Activated T-cell treated with anti-CD3 and anti-CD28 coated beads, Interleukin-2, amount 50 U/mL, for 72 hours (primary cell): ENCODE measurements at regions not wholly inside any gene's neighbourhood (a gene's known extent, or its start where the extent isn't known, plus 50 kb on each side); places are given as distances from the start of the nearest gene placed in this dataset.
"Not testable (repeated sequence)": the region's sequence is repeated elsewhere in the genome, so short reads cannot be mapped to it uniquely, and the experiment has no call there.

Source experiments
- ATAC-seq, 2 donors: fragments of 150-1000 bp; cut with Tn5 transposase; replicated peaks in 1 of 2; 2 replicates each; pipeline ENCODE4 v1.10.0; 2021; ENCODE audit warnings: moderate library complexity in 2 of 2, mild to moderate bottlenecking in 1 of 2
- DNase-seq, 2 donors: peaks; one replicate each; pipeline ENCODE4 v3.0.0; 2021 to 2022; ENCODE audit warnings: mixed read lengths in 1 of 2
- H3K27ac Mint-ChIP-seq: one replicate; pipeline ENCODE4 v1.8.0; 2022; ENCODE audit warnings: mild to moderate bottlenecking, moderate library complexity, mixed read lengths
- H3K27me3 Mint-ChIP-seq: one replicate; pipeline ENCODE4 v1.8.0; 2022; ENCODE audit warnings: low read depth, mixed read lengths
- H3K36me3 Mint-ChIP-seq, 2 donors: one replicate each; pipeline ENCODE4 v1.8.0; 2022; ENCODE audit warnings: mixed read lengths in 2 of 2, mild to moderate bottlenecking in 1 of 2; ENCODE audit not compliant: insufficient read depth in 2 of 2
- H3K4me1 Mint-ChIP-seq: one replicate; pipeline ENCODE4 v1.8.0; 2022; ENCODE audit warnings: low read depth, mixed read lengths
- H3K4me3 Mint-ChIP-seq, 2 donors: one replicate each; pipeline ENCODE4 v1.8.0; 2022; ENCODE audit warnings: mild to moderate bottlenecking in 2 of 2, mixed read lengths in 2 of 2, moderate library complexity in 2 of 2
- H3K9me3 Mint-ChIP-seq, 2 donors: one replicate each; pipeline ENCODE4 v1.8.0; 2022; ENCODE audit warnings: mixed read lengths in 2 of 2

DNA sequence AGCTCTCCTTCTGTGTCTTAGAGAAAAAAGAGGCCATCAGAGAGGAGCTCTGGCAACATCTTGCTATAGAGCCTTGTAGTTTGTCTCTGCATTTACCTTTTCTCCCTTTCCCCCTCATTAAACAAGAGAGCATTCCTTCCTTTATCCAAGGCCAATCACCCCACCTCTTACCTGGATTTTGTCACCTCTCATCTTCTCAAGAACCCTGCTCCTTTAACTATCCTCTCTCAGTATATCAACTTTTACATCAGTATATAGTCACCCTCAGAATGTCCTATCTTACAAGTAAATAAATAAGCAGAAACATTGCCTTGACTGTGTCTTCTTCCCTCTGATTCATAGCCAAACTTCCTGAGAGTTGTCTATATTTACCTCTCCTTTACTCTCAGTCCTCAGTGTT is 105.0 kb upstream of the SLC38A2 start:
- ATAC-seq = no peak
- H3K36me3 Mint-ChIP-seq = no peaks in the 10 kb centered on the region
- peaks cover 0 to 2% of the 10 kb centered on the region in 2 donors for H3K9me3 Mint-ChIP-seq
- no peak for DNase-seq
- H3K27ac Mint-ChIP-seq = peak overlapping the region; percentile 0
- no peak overlapping the region for H3K4me3 Mint-ChIP-seq
- no peaks in the 10 kb centered on the region for H3K27me3 Mint-ChIP-seq
- H3K4me1 Mint-ChIP-seq = peaks cover 17% of the 10 kb centered on the region

DNA sequence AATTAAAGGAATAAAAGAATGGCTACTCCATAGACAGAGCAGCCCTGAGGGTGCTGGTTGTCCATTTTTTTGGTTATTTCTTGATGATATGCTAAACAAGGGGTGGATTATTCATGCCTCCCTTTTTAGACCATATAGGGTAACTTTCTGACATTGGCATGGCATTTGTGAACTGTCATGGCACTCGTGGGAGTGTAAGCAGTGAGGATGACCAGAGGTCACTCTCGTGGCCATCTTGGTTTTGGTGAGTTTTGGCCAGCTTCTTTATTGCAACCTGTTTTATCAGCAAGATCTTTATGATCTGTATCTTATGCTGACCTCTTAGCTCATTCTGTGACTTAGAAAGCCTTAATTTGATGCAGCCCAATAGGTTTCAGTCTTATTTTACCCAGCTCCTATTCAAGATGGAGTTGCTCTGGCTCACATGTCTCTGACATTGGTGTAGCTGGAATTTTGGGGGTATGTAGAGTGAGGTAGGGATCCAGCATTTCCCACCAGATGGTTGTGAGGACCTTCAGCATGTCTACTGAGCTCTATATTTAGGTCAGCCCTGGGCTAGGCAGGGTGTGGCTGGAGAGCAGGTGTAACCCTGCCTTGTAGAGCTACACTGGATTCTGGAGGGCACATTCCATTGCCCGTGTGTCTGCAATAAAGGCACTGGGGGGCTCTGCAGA is 103.5 kb upstream of the SLC38A2 start:
- no peak overlapping the region for H3K27ac Mint-ChIP-seq

DNA sequence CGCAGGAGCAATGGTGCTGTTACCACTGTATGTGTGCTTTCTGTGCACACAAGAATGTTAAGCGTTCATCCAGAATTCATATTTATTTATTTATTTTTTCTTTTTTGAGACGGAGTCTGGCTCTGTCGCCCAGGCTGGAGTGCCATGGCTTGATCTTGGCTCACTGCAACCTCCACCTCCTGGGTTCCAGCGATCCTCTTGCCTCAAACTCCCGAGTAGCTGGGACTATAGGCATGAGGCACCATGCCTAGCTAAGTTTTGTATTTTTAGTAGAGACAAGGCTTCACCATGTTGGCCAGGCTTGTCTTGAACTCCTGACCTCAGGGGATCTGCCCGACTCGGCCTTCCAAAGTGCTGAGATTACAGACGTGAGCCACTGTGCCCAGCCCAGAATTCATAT is 101.8 kb upstream of the SLC38A2 start:
- peaks cover 33% of the 10 kb centered on the region for H3K4me1 Mint-ChIP-seq
- not testable (repeated sequence) for H3K36me3 Mint-ChIP-seq, DNase-seq, H3K9me3 Mint-ChIP-seq, H3K27ac Mint-ChIP-seq, H3K27me3 Mint-ChIP-seq, H3K4me3 Mint-ChIP-seq, ATAC-seq

More for the DNA sequence above, 103.5 kb upstream of the SLC38A2 start:
- DNase-seq (no peak), ATAC-seq (no peak)
- peaks cover 22% of the 10 kb centered on the region for H3K4me1 Mint-ChIP-seq
- no peak overlapping the region for H3K4me3 Mint-ChIP-seq
- no peaks in the 10 kb centered on the region for H3K36me3 Mint-ChIP-seq
- H3K9me3 Mint-ChIP-seq = no peaks in the 10 kb centered on the region
- no peaks in the 10 kb centered on the region for H3K27me3 Mint-ChIP-seq

DNA sequence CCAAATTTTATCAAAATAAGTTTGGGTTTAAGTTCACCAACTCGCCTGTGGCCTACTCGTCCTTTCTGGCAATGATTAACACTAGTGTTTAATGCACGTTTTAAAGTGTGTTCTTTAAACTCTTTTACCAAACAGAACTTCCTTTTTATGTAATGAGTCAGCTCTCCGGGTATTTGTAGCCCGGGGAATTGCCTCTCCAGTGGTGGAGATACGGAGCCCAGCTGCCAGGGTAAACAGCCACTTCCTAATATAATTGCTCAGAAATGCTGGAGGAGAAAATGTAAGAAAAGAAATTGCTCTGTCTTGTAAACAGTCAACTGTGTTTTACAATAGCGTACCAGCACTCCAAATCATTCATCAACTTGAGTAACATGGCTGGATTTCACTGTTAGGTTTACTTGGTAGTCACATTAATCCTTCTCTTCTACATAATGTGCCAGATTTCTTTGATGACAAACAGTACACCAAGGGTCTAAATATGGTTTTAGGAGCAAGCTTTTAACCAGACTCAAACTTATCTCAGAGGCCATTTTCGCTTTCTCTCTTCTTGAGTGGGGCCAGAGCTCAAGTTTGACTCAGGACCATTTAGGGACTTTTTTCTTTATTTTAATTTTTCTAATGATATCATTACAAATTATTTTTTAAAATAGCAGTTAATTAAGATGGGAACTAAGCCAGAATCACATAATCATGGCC is 101.2 kb upstream of the SLC38A2 start:
- Mint-ChIP-seq H3K27me3 (no peaks in the 10 kb centered on the region), H3K27ac (no peak overlapping the region), H3K36me3 (peaks cover 0 to 2% of the 10 kb centered on the region in 2 donors), H3K9me3 (no peaks in the 10 kb centered on the region), H3K4me3 (peak overlapping the region; percentile 56 to 57), H3K4me1 (peaks cover 33% of the 10 kb centered on the region)
- peak in 1 of 2 donors; percentile 25 for ATAC-seq
- DNase-seq = no peak

DNA sequence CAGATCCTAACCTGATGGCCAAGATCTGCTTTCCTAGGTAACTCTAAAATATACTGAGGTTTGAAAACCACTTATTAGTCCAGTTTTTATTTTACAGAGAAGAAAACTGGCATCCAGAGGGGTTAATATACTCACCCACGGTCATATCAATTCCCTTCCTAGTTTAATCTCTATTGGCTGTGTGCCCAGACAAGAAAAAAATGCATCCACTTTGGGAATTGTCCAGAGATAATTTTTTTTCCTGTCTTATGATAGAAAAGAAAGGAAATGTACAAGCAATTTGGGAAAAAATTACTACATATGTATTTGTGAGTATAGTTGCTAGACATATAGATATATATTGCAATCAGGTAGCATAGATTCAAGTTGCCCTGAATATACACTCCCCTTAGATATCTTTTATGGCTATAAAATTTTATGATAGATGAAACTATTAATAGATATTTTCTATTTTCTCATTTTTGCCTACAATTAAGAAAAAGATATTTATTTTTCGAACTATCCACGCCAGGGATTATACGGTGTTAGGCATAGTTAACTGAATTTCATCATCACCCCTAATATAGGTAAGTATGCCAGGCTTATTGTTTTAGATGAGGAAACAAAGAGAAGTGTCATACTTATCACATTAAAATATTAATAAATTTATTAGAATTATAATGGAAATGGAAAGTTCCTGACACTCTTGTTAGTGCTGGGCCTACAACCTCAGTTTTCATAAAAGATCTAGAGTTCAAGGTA is 100.5 kb upstream of the SLC38A2 start:
- Mint-ChIP-seq H3K36me3 (peaks cover 0 to 2% of the 10 kb centered on the region in 2 donors), H3K27ac (no peak overlapping the region), H3K27me3 (no peaks in the 10 kb centered on the region), H3K4me3 (peak overlapping the region; percentile 56 to 57), H3K4me1 (peaks cover 32% of the 10 kb centered on the region), H3K9me3 (no peaks in the 10 kb centered on the region)
- ATAC-seq (no peak), DNase-seq (no peak)

DNA sequence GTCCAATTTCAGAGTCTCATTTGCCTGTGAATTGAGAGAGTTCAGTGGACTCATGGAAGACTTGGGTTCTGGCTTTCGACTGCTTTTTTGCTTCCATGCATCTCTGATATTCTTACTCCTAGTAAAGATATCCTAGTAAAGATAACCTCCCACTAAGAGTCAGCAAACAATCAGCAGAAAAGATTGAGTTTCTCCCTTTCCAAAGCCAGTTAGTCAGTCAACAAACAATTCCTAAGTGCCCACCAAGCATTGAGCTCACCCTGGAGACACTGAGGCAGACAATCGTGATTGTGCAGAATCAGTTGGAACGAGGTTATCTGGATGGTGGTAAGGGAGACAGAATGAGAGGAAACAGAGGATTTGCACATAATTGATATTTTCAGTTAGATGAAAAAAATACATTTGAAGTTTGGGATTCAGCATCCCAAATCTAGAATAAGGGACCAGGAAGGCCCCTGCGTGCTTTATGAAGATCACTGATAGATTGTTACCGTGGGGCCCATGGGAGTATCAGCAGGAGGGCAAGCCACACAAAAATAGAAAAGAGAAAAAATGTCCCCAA is 99.7 kb upstream of the SLC38A2 start:
- Mint-ChIP-seq H3K27ac (peak overlapping the region; percentile 16), H3K4me1 (peaks cover 26% of the 10 kb centered on the region), H3K27me3 (no peaks in the 10 kb centered on the region), H3K9me3 (no peaks in the 10 kb centered on the region), H3K36me3 (peaks cover 0 to 2% of the 10 kb centered on the region in 2 donors), H3K4me3 (no peak overlapping the region)
- ATAC-seq = no peak
- DNase-seq = no peak

DNA sequence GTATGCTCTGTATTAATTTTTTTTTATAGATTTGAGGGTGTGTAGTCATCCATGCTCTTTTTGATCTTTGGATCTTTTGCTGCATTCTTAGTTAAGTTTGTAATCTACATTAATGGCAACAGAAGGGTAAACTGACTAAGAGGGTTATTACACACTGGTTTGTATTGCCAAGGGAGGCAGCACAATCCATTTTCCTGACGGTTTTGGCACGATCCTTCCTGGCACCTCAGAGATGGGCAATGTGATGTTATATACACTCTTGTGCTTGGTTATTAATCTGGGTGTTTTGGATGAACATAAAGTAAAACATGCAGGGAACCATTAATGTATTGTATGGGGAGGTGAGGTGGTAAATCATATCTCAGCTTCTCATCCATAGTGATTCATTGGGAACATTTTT is 98.8 kb upstream of the SLC38A2 start:
- no peaks in the 10 kb centered on the region for H3K27me3 Mint-ChIP-seq
- H3K4me1 Mint-ChIP-seq = peaks cover 29% of the 10 kb centered on the region
- ATAC-seq (no peak), DNase-seq (no peak)
- peaks cover 0 to 4% of the 10 kb centered on the region in 2 donors for H3K36me3 Mint-ChIP-seq
- H3K27ac Mint-ChIP-seq = no peak overlapping the region
- H3K9me3 Mint-ChIP-seq = no peaks in the 10 kb centered on the region
- peak overlapping the region; percentile 25 to 55 for H3K4me3 Mint-ChIP-seq

DNA sequence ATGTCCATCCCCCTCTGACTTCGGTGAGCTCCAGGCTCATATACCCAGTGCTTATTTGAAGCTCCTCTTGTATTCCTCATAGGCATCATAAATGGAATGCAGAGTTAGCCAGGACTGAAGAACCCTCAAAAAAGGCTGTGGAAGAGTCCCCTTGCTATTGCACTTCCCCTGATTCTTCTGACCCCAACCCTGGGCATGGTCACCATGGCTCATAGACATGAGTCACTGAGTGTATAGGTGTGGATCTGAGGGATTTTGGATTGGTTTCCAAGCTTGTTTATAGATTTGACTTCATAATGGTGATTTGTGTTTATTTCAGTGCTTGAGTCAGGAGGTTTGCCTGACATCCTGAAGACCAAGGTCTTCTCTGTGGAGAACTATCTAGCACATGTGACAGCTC is 98.4 kb upstream of the SLC38A2 start:
- H3K27me3 Mint-ChIP-seq = no peaks in the 10 kb centered on the region
- peaks cover 29% of the 10 kb centered on the region for H3K4me1 Mint-ChIP-seq
- ATAC-seq (peak in 1 of 2 donors; percentile 16), DNase-seq (no peak)
- peaks cover 0 to 4% of the 10 kb centered on the region in 2 donors for H3K36me3 Mint-ChIP-seq
- H3K27ac Mint-ChIP-seq = no peak overlapping the region
- H3K9me3 Mint-ChIP-seq = no peaks in the 10 kb centered on the region
- H3K4me3 Mint-ChIP-seq = peak overlapping the region; percentile 25 to 55

DNA sequence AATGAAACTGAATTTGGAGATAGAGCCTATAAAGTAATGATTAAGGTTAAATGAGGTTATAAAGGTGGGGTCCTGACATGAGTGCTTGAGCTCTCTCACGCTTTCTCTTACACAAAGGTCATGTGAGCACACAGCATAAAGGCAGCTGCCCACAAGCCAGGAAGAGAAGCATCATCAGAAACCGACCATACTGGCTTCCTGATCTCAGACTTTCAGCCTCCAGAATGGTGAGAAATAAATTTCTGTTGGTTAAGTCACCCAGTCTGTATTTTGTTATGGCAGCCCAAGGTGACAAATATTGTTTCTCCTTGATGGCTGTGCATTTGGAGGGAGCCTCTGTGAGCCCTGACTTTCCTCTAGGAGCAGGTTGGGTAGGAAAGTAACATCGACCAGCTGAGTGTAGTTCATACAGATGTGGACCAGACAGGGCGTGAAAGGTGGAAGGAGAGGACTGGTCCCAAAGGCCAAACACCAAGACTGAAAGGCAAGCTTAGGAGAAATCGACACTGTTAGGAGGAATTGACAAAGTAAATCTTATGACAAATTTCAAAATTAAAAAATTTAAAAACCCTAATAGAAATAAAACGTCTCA is 97.6 kb upstream of the SLC38A2 start:
- peak; percentile 93 to 97 for ATAC-seq

DNA sequence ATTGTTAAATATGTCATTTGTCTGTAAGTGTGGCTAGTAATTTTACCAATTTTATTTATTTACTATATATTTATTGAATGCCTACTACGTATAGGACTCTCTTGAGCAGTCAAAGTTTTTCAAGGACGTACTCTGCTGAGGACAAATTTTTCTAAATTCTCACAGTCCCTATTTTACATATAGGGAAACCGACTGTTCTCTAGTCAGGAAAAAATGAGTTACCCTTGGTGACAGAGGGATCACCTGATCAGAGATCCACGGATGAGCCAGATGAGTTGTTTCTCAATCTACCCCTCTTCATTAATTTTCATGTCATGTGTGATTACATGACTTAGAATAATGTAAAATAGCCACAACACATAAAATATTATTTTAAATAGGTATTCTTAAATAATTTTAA is 96.2 kb upstream of the SLC38A2 start:
- DNase-seq (no peak), ATAC-seq (no peak)
- no peak overlapping the region for H3K4me3 Mint-ChIP-seq
- H3K9me3 Mint-ChIP-seq = peaks cover 0 to 5% of the 10 kb centered on the region in 2 donors
- H3K4me1 Mint-ChIP-seq = peaks cover 27% of the 10 kb centered on the region
- H3K27me3 Mint-ChIP-seq = no peaks in the 10 kb centered on the region
- no peak overlapping the region for H3K27ac Mint-ChIP-seq
- H3K36me3 Mint-ChIP-seq = peaks cover 4 to 10% of the 10 kb centered on the region in 2 donors

More for the DNA sequence above, 97.6 kb upstream of the SLC38A2 start:
- no peaks in the 10 kb centered on the region for H3K27me3 Mint-ChIP-seq
- peaks cover 0 to 4% of the 10 kb centered on the region in 2 donors for H3K9me3 Mint-ChIP-seq
- peak overlapping the region; percentile 80 for H3K4me3 Mint-ChIP-seq
- DNase-seq = peak; percentile 40 to 47
- H3K27ac Mint-ChIP-seq = peak overlapping the region; percentile 79
- H3K4me1 Mint-ChIP-seq = peaks cover 29% of the 10 kb centered on the region
- peaks cover 3 to 4% of the 10 kb centered on the region in 2 donors for H3K36me3 Mint-ChIP-seq

DNA sequence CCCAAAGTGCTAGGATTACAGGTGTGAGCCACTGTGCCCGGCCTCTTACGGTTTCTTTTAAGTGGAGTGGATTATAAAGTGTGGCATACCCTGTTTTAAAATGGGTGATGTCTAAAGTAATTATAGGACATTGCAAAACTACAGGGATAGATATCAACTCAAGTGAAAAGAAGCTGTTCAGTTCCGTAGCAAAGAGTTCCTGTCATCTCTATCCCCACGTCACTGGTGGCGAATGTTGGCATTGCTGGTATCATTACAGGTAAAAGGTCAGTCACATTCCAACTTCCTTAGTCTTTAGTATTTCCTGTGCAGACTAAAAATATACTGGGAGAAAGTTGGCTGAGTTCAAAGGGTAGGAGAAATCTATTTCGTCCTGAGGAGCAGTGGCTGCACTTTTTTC is 95.6 kb upstream of the SLC38A2 start:
- ATAC-seq = no peak
- Mint-ChIP-seq H3K4me3 (no peak overlapping the region), H3K4me1 (peaks cover 23% of the 10 kb centered on the region)

DNA sequence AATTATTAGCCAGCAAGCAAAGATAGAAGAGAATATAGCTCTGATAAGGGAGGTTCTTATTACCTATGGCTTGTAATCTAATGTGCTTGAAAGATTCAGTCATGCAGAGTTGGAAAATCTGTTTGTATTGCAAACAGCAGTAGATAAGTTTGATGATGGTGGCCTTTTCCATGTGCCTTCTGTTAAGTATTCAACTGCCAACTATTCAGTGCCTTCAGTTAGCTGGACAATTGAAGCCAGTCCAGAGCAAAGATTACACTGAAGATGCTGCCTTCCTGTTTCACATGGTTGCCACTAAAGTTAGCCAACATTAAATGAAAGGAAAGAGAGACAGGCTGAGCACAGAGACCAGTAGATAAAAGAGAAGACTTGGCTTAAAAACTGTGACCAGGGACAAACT is 92.7 kb upstream of the SLC38A2 start:
- H3K27ac Mint-ChIP-seq = no peak overlapping the region
- H3K4me3 Mint-ChIP-seq = no peak overlapping the region
- H3K36me3 Mint-ChIP-seq = peaks cover 5 to 10% of the 10 kb centered on the region in 2 donors
- DNase-seq (no peak), ATAC-seq (no peak)
- H3K27me3 Mint-ChIP-seq = no peaks in the 10 kb centered on the region
- peaks cover 0 to 5% of the 10 kb centered on the region in 2 donors for H3K9me3 Mint-ChIP-seq
- peaks cover 29% of the 10 kb centered on the region for H3K4me1 Mint-ChIP-seq

More for the DNA sequence above, 95.6 kb upstream of the SLC38A2 start:
- DNase-seq = no peak
- Mint-ChIP-seq H3K27me3 (no peaks in the 10 kb centered on the region), H3K27ac (no peak overlapping the region), H3K9me3 (peaks cover 0 to 5% of the 10 kb centered on the region in 2 donors), H3K36me3 (peaks cover 5 to 10% of the 10 kb centered on the region in 2 donors)
